Testis (tissue), 2 donors: ENCODE measurements at regions not wholly inside any gene's neighbourhood (a gene's known extent, or its start where the extent isn't known, plus 50 kb on each side); places are given as distances from the start of the nearest gene placed in this dataset.

Experiments used
- POLR2A ChIP-seq: fragments of 450-650 bp; IDR thresholded peaks from one replicate; pipeline ENCODE4 v1.6.1; 2017; ENCODE audit warnings: antibody characterized with exemption, mild to moderate bottlenecking, moderate library complexity
- TF ChIP-seq, protein P1 (sequence below), 3 experiments: fragments of 450-650 bp in 2 of 3; fragments of 200-600 bp in 1 of 3; sonication (generic) in 1 of 3; IDR thresholded peaks; one replicate each; pipeline ENCODE4 v1.5.1; 2016 to 2019; ENCODE audit warnings: antibody characterized with exemption in 3 of 3, mild to moderate bottlenecking in 2 of 3, moderate library complexity in 1 of 3

DNA sequence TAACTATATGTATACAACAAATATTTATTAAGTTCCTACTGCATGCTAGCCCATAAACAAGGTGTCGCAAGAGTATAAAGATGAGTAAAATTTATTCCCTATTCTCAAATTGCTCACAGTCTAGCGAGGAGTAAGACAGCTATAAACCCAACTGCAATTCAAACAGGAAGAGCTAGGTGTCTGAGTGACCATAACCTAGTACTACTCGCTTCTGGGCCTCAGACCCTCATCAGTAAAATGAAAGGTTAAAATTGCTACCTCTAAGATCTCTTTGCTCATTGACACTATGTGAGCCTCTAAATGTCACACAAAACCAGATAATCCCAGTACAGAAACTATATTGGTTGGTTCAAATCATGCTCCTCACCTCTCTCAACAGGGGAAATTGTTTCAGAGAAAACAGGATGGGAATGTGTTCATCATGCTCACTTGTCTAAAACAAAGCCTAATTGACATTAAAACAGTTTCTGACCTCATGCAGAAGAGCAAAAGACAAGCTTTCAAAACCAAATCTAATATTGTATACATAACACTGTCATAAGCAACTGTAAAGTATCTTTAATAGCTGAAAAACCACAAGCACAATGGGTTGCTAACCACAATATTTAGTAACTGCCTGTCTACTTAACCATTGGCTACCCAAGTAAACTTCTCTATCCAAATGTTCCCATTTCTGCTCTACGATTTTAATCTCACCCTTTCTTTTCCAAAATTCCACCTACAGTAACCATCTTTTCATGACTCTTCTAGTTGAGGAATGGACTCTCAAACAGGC lies 264.6 kb upstream of the FMR1 start:
- no peak for TF ChIP-seq POLR2A
- TF ChIP-seq, protein P1, sequence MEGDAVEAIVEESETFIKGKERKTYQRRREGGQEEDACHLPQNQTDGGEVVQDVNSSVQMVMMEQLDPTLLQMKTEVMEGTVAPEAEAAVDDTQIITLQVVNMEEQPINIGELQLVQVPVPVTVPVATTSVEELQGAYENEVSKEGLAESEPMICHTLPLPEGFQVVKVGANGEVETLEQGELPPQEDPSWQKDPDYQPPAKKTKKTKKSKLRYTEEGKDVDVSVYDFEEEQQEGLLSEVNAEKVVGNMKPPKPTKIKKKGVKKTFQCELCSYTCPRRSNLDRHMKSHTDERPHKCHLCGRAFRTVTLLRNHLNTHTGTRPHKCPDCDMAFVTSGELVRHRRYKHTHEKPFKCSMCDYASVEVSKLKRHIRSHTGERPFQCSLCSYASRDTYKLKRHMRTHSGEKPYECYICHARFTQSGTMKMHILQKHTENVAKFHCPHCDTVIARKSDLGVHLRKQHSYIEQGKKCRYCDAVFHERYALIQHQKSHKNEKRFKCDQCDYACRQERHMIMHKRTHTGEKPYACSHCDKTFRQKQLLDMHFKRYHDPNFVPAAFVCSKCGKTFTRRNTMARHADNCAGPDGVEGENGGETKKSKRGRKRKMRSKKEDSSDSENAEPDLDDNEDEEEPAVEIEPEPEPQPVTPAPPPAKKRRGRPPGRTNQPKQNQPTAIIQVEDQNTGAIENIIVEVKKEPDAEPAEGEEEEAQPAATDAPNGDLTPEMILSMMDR (IDR thresholded peaks at IDR 0.05), result no peak
